PC-9 (cell line): ENCODE measurements at regions not wholly inside any gene's neighbourhood (a gene's known extent, or its start where the extent isn't known, plus 50 kb on each side); places are given as distances from the start of the nearest gene placed in this dataset.

Source experiments
- EZH2 ChIP-seq: fragments of 200-600 bp; sonication (generic); IDR thresholded peaks from 2 replicates; pipeline ENCODE4 v1.8.0; 2017; ENCODE audit warnings: antibody characterized with exemption, low read depth
- TF ChIP-seq, protein P1 (sequence below): fragments of 200-600 bp; sonication (generic); conservative IDR thresholded peaks from 2 replicates; pipeline ENCODE4 v1.6.1; 2017; ENCODE audit warnings: mixed run types, antibody characterized with exemption, mild to moderate bottlenecking, moderate library complexity

DNA sequence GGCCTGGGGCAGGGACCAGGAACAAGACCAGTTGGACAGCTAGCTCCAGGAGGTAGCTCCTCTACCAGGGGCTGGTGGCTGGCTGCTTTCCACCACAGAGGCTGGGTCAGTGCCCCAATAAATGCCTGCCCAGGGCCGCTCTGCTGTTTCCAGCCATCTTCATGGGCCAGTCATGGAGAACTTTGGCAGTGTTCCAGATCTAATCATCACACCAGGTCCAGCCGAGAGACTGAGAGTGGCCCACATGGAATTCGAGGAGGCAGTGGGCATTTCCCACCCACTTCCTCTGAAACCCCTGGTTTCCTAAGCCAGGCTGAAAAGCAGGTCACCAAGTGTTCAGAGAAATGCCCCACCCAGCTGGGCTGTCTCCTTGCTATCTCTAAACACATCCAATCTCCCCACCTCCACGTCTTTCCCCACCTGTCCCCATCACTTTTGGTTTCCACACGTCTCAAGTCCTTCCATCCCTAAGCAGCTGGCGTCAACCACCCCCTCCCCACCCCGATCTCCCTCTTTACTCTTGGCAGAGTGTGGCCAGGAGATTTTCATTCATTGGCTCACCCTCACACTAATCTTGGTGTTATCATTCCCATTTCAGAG lies 190.0 kb upstream of the LINGO1 start:
- TF ChIP-seq, protein P1, sequence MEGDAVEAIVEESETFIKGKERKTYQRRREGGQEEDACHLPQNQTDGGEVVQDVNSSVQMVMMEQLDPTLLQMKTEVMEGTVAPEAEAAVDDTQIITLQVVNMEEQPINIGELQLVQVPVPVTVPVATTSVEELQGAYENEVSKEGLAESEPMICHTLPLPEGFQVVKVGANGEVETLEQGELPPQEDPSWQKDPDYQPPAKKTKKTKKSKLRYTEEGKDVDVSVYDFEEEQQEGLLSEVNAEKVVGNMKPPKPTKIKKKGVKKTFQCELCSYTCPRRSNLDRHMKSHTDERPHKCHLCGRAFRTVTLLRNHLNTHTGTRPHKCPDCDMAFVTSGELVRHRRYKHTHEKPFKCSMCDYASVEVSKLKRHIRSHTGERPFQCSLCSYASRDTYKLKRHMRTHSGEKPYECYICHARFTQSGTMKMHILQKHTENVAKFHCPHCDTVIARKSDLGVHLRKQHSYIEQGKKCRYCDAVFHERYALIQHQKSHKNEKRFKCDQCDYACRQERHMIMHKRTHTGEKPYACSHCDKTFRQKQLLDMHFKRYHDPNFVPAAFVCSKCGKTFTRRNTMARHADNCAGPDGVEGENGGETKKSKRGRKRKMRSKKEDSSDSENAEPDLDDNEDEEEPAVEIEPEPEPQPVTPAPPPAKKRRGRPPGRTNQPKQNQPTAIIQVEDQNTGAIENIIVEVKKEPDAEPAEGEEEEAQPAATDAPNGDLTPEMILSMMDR: no peak
- TF ChIP-seq EZH2: no peak
